D721Med (cell line): ENCODE measurements at regions not wholly inside any gene's neighbourhood (a gene's known extent, or its start where the extent isn't known, plus 50 kb on each side); places are given as distances from the start of the nearest gene placed in this dataset.

ENCODE experiments used
- DNase-seq: peaks from one replicate; pipeline ENCODE4 v3.0.0; 2011; ENCODE audit warnings: low spot score; ENCODE audit not compliant: insufficient read length
- FAIRE-seq: peaks from 2 replicates; lab custom pipeline; 2011; peaks lifted over from hg19 to GRCh38; lab: Jason Lieb, UNC
- CTCF ChIP-seq: IDR thresholded peaks from 2 replicates; pipeline ENCODE4 v1.5.1; 2012; ENCODE audit warnings: mild to moderate bottlenecking, control low read depth; ENCODE audit not compliant: insufficient read depth; ENCODE audit errors: missing control alignments

DNA sequence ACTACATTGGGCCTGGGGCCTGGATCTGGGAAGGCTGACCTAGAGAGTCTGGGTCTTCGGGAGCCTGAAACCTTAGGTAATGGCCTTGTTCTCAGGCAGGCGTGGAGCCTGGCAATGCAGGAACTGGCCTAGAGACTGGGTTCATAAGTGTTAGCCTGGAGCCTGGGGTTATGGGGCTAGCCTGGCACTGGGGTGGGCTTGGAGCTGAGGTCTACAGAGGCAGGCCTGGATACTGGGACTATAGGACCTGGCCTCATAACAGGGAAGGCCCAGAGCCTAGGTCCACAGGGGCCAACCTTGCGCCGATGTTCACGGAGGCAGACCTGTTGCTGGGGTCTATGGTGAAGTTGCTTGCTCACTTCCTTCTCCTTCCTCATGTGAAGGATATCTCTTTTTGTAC lies 843.8 kb upstream of the GJE1 start:
- no peak for DNase-seq
- no peak for TF ChIP-seq CTCF
- FAIRE-seq = no peak

GRCh38 chr6:141282263-141282662 lies 850.5 kb upstream of the GJE1 start:
- no peak for TF ChIP-seq CTCF
- FAIRE-seq = no peak
- DNase-seq = no peak

GRCh38 chr6:141269684-141270083 lies 863.0 kb upstream of the GJE1 start:
- no peak for DNase-seq
- FAIRE-seq = no peak
- TF ChIP-seq CTCF = no peak

GRCh38 chr6:141267420-141267819 lies 865.3 kb upstream of the GJE1 start:
- DNase-seq = no peak
- TF ChIP-seq CTCF = no peak
- FAIRE-seq = no peak

GRCh38 chr6:141265756-141266623 lies 866.7 kb upstream of the GJE1 start:
- TF ChIP-seq CTCF = no peak
- DNase-seq (no peak), FAIRE-seq (peak; percentile 69)

DNA sequence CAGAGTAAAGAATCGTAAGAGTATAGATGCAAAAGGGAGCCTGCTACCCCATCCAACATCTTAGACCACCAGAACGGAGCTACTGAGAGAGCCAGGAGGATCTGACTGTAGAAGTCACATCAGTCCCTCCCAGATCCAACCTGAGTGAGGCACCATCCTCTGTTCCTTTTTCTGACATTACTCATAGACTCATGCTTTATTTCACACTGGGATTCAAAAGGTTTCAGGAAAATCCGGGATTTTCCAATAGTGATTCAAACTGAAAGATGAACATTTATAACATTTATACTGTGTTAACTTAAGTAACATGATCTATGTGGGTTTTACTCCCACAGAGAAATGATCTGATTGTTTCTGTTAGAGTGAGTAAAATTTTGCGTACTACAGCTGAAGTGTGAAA lies 868.6 kb upstream of the GJE1 start:
- TF ChIP-seq CTCF = no peak
- DNase-seq = no peak
- FAIRE-seq = no peak

GRCh38 chr6:141261672-141262060 lies 871.1 kb upstream of the GJE1 start:
- FAIRE-seq (no peak), DNase-seq (no peak)
- no peak for TF ChIP-seq CTCF
